RWPE1 (cell line): ENCODE measurements at regions not wholly inside any gene's neighbourhood (a gene's known extent, or its start where the extent isn't known, plus 50 kb on each side); places are given as distances from the start of the nearest gene placed in this dataset.

Experiments used
- CTCF ChIA-PET: fragments of 350-600 bp; sonication (Branson Sonifier 250); formaldehyde crosslinking; extraction: SDS; loops from one replicate; lab custom pipeline; 2021; lab: Yijun Ruan, JAX
- POLR2A ChIA-PET: fragments of 400-600 bp; formaldehyde crosslinking; extraction: SDS; loops from one replicate; lab custom pipeline; 2020; ENCODE audit warnings: antibody characterized with exemption; ENCODE audit not compliant: low non-redundant PET; lab: Yijun Ruan, JAX
- DNase-seq: peaks from one replicate; pipeline ENCODE4 v3.0.0; 2012; ENCODE audit warnings: low spot score
- H3K27ac ChIP-seq: fragments of 450-650 bp; 2 replicates; pipeline ENCODE4 v1.5.1; 2017
- CTCF ChIP-seq: fragments of 450-650 bp; conservative IDR thresholded peaks from 2 replicates; pipeline ENCODE4 v1.5.1; 2017; ENCODE audit warnings: low read depth, mild to moderate bottlenecking

GRCh38 chr13:31967155-31967554 is 64.4 kb upstream of the FRY start:
- 0 out of 2 replicates have a peak, but pooled peaks have one; percentile 7 for TF ChIP-seq CTCF
- ChIA-PET CTCF (interaction anchor here (0.8 to 1.0 kb wide), 3 partner anchors 14 to 57 kb away, joined by 3 to 7 read pairs (median 6); no protein-coding TSS in a partner anchor), POLR2A (no interaction called here)
- DNase-seq: no peak
- no peak overlapping the region for H3K27ac ChIP-seq

GRCh38 chr13:31968473-31968872 is 63.1 kb upstream of the FRY start:
- H3K27ac ChIP-seq: no peak overlapping the region
- DNase-seq: no peak
- TF ChIP-seq CTCF: no peak
- CTCF ChIA-PET: no interaction called here
- POLR2A ChIA-PET: no interaction called here

GRCh38 chr13:31970231-31970930 is 61.2 kb upstream of the FRY start:
- POLR2A ChIA-PET: no interaction called here
- DNase-seq: peak; percentile 27
- CTCF ChIA-PET: interaction anchor here (0.7 kb wide), 1 partner anchor 276 kb away, joined by 3 read pairs; no protein-coding TSS in a partner anchor
- no peak for TF ChIP-seq CTCF
- no peak overlapping the region for H3K27ac ChIP-seq

GRCh38 chr13:31972453-31972852 is 59.1 kb upstream of the FRY start:
- POLR2A ChIA-PET: no interaction called here
- no peak for DNase-seq
- no peak for TF ChIP-seq CTCF
- CTCF ChIA-PET: interaction anchor here (1.0 kb wide), 1 partner anchor 62 kb away, joined by 3 read pairs; no protein-coding TSS in a partner anchor
- no peak overlapping the region for H3K27ac ChIP-seq

GRCh38 chr13:31978021-31978420 is 53.6 kb upstream of the FRY start:
- no peak overlapping the region for H3K27ac ChIP-seq
- no peak for DNase-seq
- no peak for TF ChIP-seq CTCF
- POLR2A ChIA-PET: no interaction called here
- CTCF ChIA-PET: no interaction called here

GRCh38 chr13:31980830-31981229 is 50.7 kb upstream of the FRY start:
- no peak overlapping the region for H3K27ac ChIP-seq
- DNase-seq: no peak
- POLR2A ChIA-PET: no interaction called here
- CTCF ChIA-PET: interaction anchor here (1.2 kb wide), 1 partner anchor 71 kb away, joined by 3 read pairs; no protein-coding TSS in a partner anchor
- no peak for TF ChIP-seq CTCF
